ENCODE measurements at regions not wholly inside any gene's neighbourhood (a gene's known extent, or its start where the extent isn't known, plus 50 kb on each side); places are given as distances from the start of the nearest gene placed in this dataset.
A peak's percentile ranks its signal among the peaks of the same experiment; 100 is the strongest.

- Histone ChIP-seq H3K9me3 (no peaks in the 10 kb centered on the region), H3K4me1 (ENCODE audit: control insufficient read depth in 1 of 2, extremely low read depth in 1 of 2, insufficient read depth in 2 of 2, low read length in 2 of 2) (no peaks in the 10 kb centered on the region), H3K36me3 (ENCODE audit: control insufficient read depth in 2 of 2, extremely low read depth in 1 of 2, insufficient read depth in 1 of 2, low read length in 1 of 2) (no peaks in the 10 kb centered on the region), H3K27me3 (replicated peaks in 1 of 2; ENCODE audit: control insufficient read depth in 2 of 2, extremely low read depth in 1 of 2, insufficient read depth in 2 of 2, low read length in 1 of 2) (no peaks in the 10 kb centered on the region), H3K27ac (ENCODE audit: low read length) (no peak overlapping the region), H3K4me3 (ENCODE audit: control insufficient read depth in 1 of 2, extremely low read depth in 1 of 2, low read length in 1 of 2) (no peak overlapping the region)
- ATAC-seq (replicated peaks in 1 of 4) (no peak), DNase-seq (no peak)
- ChIA-PET CTCF (no interaction called here), POLR2A (no interaction called here)
- Mint-ChIP-seq H3K27ac (no peak overlapping the region), H3K36me3 (no peaks in the 10 kb centered on the region), H3K9me3 (no peaks in the 10 kb centered on the region), H3K4me1 (no peaks in the 10 kb centered on the region), H3K4me3 (no peak overlapping the region), H3K27me3 (peaks cover 0 to 10% of the 10 kb centered on the region in 2 donors)
- 100% methylated on average over 1 of the region's 6 CpGs for WGBS (ENCODE audit: insufficient coverage)
Observed at GRCh38 chr4:138092060-138092459, 150.1 kb downstream of the SLC7A11 start.

- 43% methylated on average over 4 of the region's 5 CpGs for WGBS (ENCODE audit: insufficient coverage)
- no peaks in the 10 kb centered on the region for H3K4me1 Mint-ChIP-seq
- no peaks in the 10 kb centered on the region for H3K9me3 Mint-ChIP-seq
- POLR2A ChIA-PET: no interaction called here
- no peaks in the 10 kb centered on the region for H3K36me3 ChIP-seq (ENCODE audit: control insufficient read depth in 2 of 2, extremely low read depth in 1 of 2, insufficient read depth in 1 of 2, low read length in 1 of 2)
- H3K4me3 Mint-ChIP-seq: no peak overlapping the region
- H3K9me3 ChIP-seq: no peaks in the 10 kb centered on the region
- H3K4me3 ChIP-seq (ENCODE audit: control insufficient read depth in 1 of 2, extremely low read depth in 1 of 2, low read length in 1 of 2): no peak overlapping the region
- CTCF ChIA-PET: interaction anchor here (0.6 to 0.8 kb wide), 2 partner anchors 11 to 234 kb away, joined by 3 to 6 read pairs; no protein-coding TSS in a partner anchor
- no peak overlapping the region for H3K27ac Mint-ChIP-seq
- H3K36me3 Mint-ChIP-seq: no peaks in the 10 kb centered on the region
- no peaks in the 10 kb centered on the region for H3K4me1 ChIP-seq (ENCODE audit: control insufficient read depth in 1 of 2, extremely low read depth in 1 of 2, insufficient read depth in 2 of 2, low read length in 2 of 2)
- H3K27me3 Mint-ChIP-seq: peaks cover 0 to 10% of the 10 kb centered on the region in 2 donors
- ATAC-seq (replicated peaks in 1 of 4): no peak
- no peaks in the 10 kb centered on the region for H3K27me3 ChIP-seq (replicated peaks in 1 of 2; ENCODE audit: control insufficient read depth in 2 of 2, extremely low read depth in 1 of 2, insufficient read depth in 2 of 2, low read length in 1 of 2)
- DNase-seq: no peak
- H3K27ac ChIP-seq (ENCODE audit: low read length): no peak overlapping the region
Observed at GRCh38 chr4:138090918-138091676, 151.1 kb downstream of the SLC7A11 start.

GRCh38 chr4:138090150-138090917 is 151.8 kb downstream of the SLC7A11 start:
- no peak overlapping the region for H3K4me3 Mint-ChIP-seq
- no peaks in the 10 kb centered on the region for H3K9me3 Mint-ChIP-seq
- no peaks in the 10 kb centered on the region for H3K9me3 ChIP-seq
- no peaks in the 10 kb centered on the region for H3K4me1 ChIP-seq (ENCODE audit: control insufficient read depth in 1 of 2, extremely low read depth in 1 of 2, insufficient read depth in 2 of 2, low read length in 2 of 2)
- no peaks in the 10 kb centered on the region for H3K36me3 Mint-ChIP-seq
- POLR2A ChIA-PET: no interaction called here
- no peak overlapping the region for H3K27ac ChIP-seq (ENCODE audit: low read length)
- H3K4me3 ChIP-seq (ENCODE audit: control insufficient read depth in 1 of 2, extremely low read depth in 1 of 2, low read length in 1 of 2): no peak overlapping the region
- WGBS (ENCODE audit: insufficient coverage): 49% methylated on average over 9 of the region's 17 CpGs
- CTCF ChIA-PET: interaction anchor here (0.6 to 0.8 kb wide), 3 partner anchors 11 to 233 kb away, joined by 3 to 6 read pairs (median 3); no protein-coding TSS in a partner anchor
- no peaks in the 10 kb centered on the region for H3K36me3 ChIP-seq (ENCODE audit: control insufficient read depth in 2 of 2, extremely low read depth in 1 of 2, insufficient read depth in 1 of 2, low read length in 1 of 2)
- DNase-seq (peak in 2 of 35 experiments; percentile 1 to 35), ATAC-seq (replicated peaks in 1 of 4) (no peak)
- no peak overlapping the region for H3K27ac Mint-ChIP-seq
- H3K27me3 Mint-ChIP-seq: peaks cover 0 to 10% of the 10 kb centered on the region in 2 donors
- H3K27me3 ChIP-seq (replicated peaks in 1 of 2; ENCODE audit: control insufficient read depth in 2 of 2, extremely low read depth in 1 of 2, insufficient read depth in 2 of 2, low read length in 1 of 2): no peaks in the 10 kb centered on the region
- no peaks in the 10 kb centered on the region for H3K4me1 Mint-ChIP-seq

DNA sequence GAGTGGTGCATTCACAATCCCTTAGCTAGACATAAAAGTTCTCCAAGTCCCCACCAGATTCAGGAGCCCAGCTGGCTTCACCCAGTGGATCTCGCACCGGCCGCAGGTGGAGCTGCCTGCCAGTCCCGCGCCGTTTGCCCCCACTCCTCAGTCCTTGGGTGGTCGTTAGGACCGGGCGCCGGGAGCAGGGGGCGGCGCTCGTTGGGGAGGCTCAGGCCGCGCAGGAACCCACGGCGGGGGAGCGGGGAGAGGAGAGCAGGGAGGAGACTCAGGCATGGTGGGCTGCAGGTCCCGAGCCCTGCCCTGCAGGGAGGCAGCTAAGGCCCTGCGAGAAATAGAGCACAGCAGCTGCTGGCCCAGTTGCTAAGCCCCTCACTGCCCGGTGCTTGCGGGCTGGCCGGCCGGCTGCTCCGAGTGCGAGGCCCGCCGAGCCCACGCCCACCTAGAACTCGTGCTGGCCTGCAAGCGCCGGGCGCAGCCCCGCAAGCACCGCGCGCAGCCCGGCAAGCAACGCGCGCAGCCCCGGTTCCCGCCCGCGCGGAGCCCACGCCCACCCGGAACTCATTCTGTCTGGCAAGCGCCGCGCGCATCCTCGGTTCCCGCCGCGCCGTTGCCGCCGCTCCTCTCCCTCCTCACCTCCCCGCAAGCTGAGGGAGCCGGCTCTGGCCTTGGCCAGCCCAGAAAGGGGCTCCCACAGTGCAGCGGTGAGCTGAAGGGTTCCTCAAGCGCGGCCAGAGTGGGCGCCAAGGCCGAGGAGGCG is 153.5 kb downstream of the SLC7A11 start:
- Histone ChIP-seq H3K9me3 (no peaks in the 10 kb centered on the region), H3K4me1 (ENCODE audit: control insufficient read depth in 1 of 2, extremely low read depth in 1 of 2, insufficient read depth in 2 of 2, low read length in 2 of 2) (no peaks in the 10 kb centered on the region), H3K27me3 (replicated peaks in 1 of 2; ENCODE audit: control insufficient read depth in 2 of 2, extremely low read depth in 1 of 2, insufficient read depth in 2 of 2, low read length in 1 of 2) (no peaks in the 10 kb centered on the region), H3K36me3 (ENCODE audit: control insufficient read depth in 2 of 2, extremely low read depth in 1 of 2, insufficient read depth in 1 of 2, low read length in 1 of 2) (no peaks in the 10 kb centered on the region), H3K27ac (ENCODE audit: low read length) (no peak overlapping the region), H3K4me3 (ENCODE audit: control insufficient read depth in 1 of 2, extremely low read depth in 1 of 2, low read length in 1 of 2) (no peak overlapping the region)
- ATAC-seq (replicated peaks in 1 of 4) (no peak), DNase-seq (no peak)
- no peaks in the 10 kb centered on the region for H3K36me3 Mint-ChIP-seq
- no peaks in the 10 kb centered on the region for H3K4me1 Mint-ChIP-seq
- 98% methylated on average over 58 of the region's 67 CpGs for WGBS (ENCODE audit: insufficient coverage)
- POLR2A ChIA-PET: no interaction called here
- H3K9me3 Mint-ChIP-seq: no peaks in the 10 kb centered on the region
- no peak overlapping the region for H3K27ac Mint-ChIP-seq
- H3K4me3 Mint-ChIP-seq: no peak overlapping the region
- CTCF ChIA-PET: no interaction called here
- peaks cover 0 to 10% of the 10 kb centered on the region in 2 donors for H3K27me3 Mint-ChIP-seq

DNA sequence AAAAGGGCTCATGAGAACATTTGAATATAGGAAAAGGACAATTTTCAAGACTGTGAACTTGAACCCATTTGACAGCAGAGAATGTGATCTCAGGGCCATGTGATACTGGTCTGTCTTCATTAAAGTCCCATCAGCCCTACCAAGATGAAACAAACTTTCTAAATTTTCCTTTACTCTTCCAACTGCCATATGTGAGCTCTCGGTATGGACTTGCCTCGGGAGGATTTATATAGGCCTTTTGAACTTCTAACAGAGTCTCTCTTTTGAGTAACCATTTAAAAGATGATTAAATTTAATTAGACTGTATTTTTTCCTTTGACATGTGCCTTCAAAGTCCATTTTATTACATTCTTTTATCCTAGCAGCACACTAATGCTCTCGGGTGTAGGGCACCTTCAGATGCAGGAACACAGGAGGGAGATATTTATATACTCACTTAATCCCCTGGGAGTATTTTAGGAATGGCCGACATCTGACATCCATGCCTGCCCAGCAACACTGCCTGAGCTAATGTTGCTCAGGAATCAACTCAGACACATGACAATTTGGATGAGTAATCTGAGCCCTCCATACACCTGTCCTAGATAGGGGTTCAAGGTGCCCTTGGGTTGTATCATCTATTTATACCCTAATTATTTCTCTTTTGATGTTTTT is 155.0 kb downstream of the SLC7A11 start:
- no peak overlapping the region for H3K27ac Mint-ChIP-seq
- Histone ChIP-seq H3K4me1 (ENCODE audit: control insufficient read depth in 1 of 2, extremely low read depth in 1 of 2, insufficient read depth in 2 of 2, low read length in 2 of 2) (no peaks in the 10 kb centered on the region), H3K27ac (ENCODE audit: low read length) (no peak overlapping the region), H3K9me3 (no peaks in the 10 kb centered on the region), H3K36me3 (ENCODE audit: control insufficient read depth in 2 of 2, extremely low read depth in 1 of 2, insufficient read depth in 1 of 2, low read length in 1 of 2) (no peaks in the 10 kb centered on the region), H3K27me3 (replicated peaks in 1 of 2; ENCODE audit: control insufficient read depth in 2 of 2, extremely low read depth in 1 of 2, insufficient read depth in 2 of 2, low read length in 1 of 2) (no peaks in the 10 kb centered on the region), H3K4me3 (ENCODE audit: control insufficient read depth in 1 of 2, extremely low read depth in 1 of 2, low read length in 1 of 2) (no peak overlapping the region)
- H3K36me3 Mint-ChIP-seq: no peaks in the 10 kb centered on the region
- POLR2A ChIA-PET: no interaction called here
- DNase-seq (no peak), ATAC-seq (replicated peaks in 1 of 4) (no peak)
- no peaks in the 10 kb centered on the region for H3K9me3 Mint-ChIP-seq
- H3K4me1 Mint-ChIP-seq: no peaks in the 10 kb centered on the region
- WGBS (ENCODE audit: insufficient coverage): no CpG with 5 or more reads among the region's 4 CpGs
- CTCF ChIA-PET: no interaction called here
- H3K4me3 Mint-ChIP-seq: no peak overlapping the region
- H3K27me3 Mint-ChIP-seq: peaks cover 0 to 4% of the 10 kb centered on the region in 2 donors

- DNase-seq (no peak), ATAC-seq (replicated peaks in 1 of 4) (no peak)
- H3K27ac ChIP-seq (ENCODE audit: low read length): no peak overlapping the region
- H3K4me1 Mint-ChIP-seq: no peaks in the 10 kb centered on the region
- no peaks in the 10 kb centered on the region for H3K4me1 ChIP-seq (ENCODE audit: control insufficient read depth in 1 of 2, extremely low read depth in 1 of 2, insufficient read depth in 2 of 2, low read length in 2 of 2)
- no peaks in the 10 kb centered on the region for H3K9me3 Mint-ChIP-seq
- ChIA-PET POLR2A (no interaction called here), CTCF (no interaction called here)
- H3K27me3 ChIP-seq (replicated peaks in 1 of 2; ENCODE audit: control insufficient read depth in 2 of 2, extremely low read depth in 1 of 2, insufficient read depth in 2 of 2, low read length in 1 of 2): no peaks in the 10 kb centered on the region
- peaks cover 0 to 4% of the 10 kb centered on the region in 2 donors for H3K27me3 Mint-ChIP-seq
- no peaks in the 10 kb centered on the region for H3K9me3 ChIP-seq
- no CpG with 5 or more reads among the region's 1 CpG for WGBS (ENCODE audit: insufficient coverage)
- H3K4me3 Mint-ChIP-seq: no peak overlapping the region
- no peak overlapping the region for H3K4me3 ChIP-seq (ENCODE audit: control insufficient read depth in 1 of 2, extremely low read depth in 1 of 2, low read length in 1 of 2)
- no peaks in the 10 kb centered on the region for H3K36me3 Mint-ChIP-seq
- H3K36me3 ChIP-seq (ENCODE audit: control insufficient read depth in 2 of 2, extremely low read depth in 1 of 2, insufficient read depth in 1 of 2, low read length in 1 of 2): no peaks in the 10 kb centered on the region
- H3K27ac Mint-ChIP-seq: no peak overlapping the region
Observed at GRCh38 chr4:138086611-138087041, 155.5 kb downstream of the SLC7A11 start.
